ENCODE measurements at regions not wholly inside any gene's neighbourhood (a gene's known extent, or its start where the extent isn't known, plus 50 kb on each side); places are given as distances from the start of the nearest gene placed in this dataset.
"Not testable (repeated sequence)": the region's sequence is repeated elsewhere in the genome, so short reads cannot be mapped to it uniquely, and the experiment has no call there.

DNA sequence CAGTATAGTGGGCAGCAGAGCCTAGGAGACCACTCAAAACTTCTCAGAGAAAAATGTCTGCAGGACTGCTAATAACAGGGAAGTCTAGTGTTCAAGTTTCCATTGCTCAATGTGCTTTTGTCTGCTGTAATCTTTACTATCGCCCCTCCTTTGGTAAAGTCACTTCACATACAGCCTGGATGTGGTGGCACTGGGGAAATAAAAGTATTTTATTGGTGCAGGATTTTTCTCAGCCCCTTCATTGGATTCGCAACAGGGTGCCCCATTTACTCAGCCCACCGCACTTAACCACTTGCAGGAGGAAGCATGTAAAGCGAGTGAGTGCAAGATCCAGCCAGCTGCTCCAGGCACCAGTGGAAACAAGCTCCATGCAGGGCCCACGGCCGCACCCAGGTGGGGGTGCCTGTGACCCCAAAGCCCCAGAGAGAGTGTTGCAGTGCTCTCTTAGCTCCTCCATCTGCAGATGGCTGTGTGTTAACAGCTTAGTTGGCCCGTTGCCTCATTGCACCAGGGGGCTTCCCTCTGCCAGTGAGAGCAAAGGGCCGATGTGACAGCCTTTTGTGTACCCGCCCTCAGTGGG is 163.5 kb upstream of the TMEM72 start:
- no peaks in the 10 kb centered on the region for H3K27me3 ChIP-seq (ENCODE audit: control insufficient read depth in 2 of 2, insufficient read depth in 2 of 2, low read length in 2 of 2)
- no peak overlapping the region for H3K9ac ChIP-seq (ENCODE audit: low read depth in 1 of 2, low read length in 2 of 2)
- no peak overlapping the region for H3K27ac ChIP-seq (ENCODE audit: low read depth in 2 of 2, low read length in 2 of 2)
- H3K9me3 ChIP-seq (ENCODE audit: control insufficient read depth in 2 of 2, low read length in 2 of 2): no peaks in the 10 kb centered on the region
- no peak overlapping the region for H3K4me3 ChIP-seq (ENCODE audit: low read length in 2 of 2)
- no peaks in the 10 kb centered on the region for H3K36me3 ChIP-seq (ENCODE audit: control insufficient read depth in 2 of 2, insufficient read depth in 2 of 2, low read length in 2 of 2)
- H3K4me1 ChIP-seq (ENCODE audit: control insufficient read depth in 2 of 2, insufficient read depth in 2 of 2, low read length in 2 of 2): peaks cover 0 to 5% of the 10 kb centered on the region in 2 donors

DNA sequence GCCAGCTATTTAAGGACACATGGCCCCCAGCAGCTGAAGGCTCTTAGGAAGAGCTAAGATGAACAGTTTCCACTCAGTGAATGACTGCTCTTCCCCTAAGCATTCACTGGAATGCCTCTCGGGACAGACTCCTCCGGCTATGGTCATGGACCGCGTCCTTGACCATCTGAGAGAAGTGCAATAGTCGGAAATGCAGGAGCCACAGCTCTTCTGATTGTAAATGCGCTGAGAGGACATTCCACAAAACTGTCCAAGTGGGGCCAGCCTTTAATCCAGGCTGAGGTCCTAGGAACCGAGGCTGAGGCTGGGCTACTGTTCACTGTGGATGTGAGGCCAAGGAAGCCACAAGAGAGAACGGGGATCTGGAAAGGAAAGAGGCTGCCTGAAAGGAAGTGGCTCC is 162.0 kb upstream of the TMEM72 start:
- Histone ChIP-seq H3K9ac (ENCODE audit: low read depth in 1 of 2, low read length in 2 of 2) (no peak overlapping the region), H3K27ac (ENCODE audit: low read depth in 2 of 2, low read length in 2 of 2) (no peak overlapping the region), H3K4me3 (ENCODE audit: low read length in 2 of 2) (no peak overlapping the region), H3K36me3 (ENCODE audit: control insufficient read depth in 2 of 2, insufficient read depth in 2 of 2, low read length in 2 of 2) (no peaks in the 10 kb centered on the region), H3K9me3 (ENCODE audit: control insufficient read depth in 2 of 2, low read length in 2 of 2) (no peaks in the 10 kb centered on the region), H3K4me1 (ENCODE audit: control insufficient read depth in 2 of 2, insufficient read depth in 2 of 2, low read length in 2 of 2) (peaks cover 0 to 9% of the 10 kb centered on the region in 2 donors), H3K27me3 (ENCODE audit: control insufficient read depth in 2 of 2, insufficient read depth in 2 of 2, low read length in 2 of 2) (no peaks in the 10 kb centered on the region)

DNA sequence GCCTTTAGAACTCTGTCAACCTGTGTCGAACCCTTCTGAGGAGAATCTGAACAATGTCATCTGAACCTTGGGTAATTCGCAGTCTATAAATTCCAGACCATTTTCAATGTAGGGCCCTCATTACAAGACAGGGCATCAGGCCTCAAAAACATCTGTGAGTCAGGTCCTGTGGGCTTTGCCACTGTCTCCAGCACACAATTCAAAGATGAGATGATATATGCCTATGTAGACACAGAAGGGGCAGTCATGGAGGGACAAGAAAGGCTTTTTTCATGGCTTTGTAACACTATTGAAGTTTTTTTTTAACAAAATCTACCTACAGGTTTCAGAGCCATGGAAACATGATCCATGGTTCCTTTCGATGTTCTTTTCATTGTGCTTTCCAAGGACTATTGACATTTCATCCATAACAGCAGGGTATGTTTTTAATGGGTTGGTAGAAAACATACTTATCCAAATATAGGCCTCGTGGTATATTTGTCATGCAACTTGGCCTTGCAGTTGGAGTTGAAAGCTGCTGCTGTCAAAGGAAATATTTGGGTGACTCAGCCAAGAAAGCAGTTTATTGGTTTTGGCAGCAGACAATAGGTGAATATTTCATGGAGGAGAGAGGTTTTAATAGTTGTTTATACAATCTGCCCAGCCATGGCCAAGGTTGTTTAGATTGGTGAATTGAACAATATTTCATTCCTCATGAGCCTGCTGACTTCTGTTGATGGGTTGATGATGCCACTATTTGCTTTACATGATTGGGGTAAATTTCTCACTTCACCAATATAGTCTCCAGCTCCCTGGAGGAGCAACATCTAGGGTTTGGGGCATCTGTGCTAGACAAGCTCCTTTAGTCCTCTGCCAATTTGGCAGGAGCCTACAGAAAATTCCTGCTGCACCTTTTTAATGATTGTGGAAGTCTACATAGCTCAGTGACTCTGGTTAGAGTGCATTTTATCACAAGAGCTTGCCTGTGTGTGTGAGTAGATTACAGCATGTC is 158.4 kb upstream of the TMEM72 start:
- Histone ChIP-seq H3K4me3 (ENCODE audit: low read length in 2 of 2) (no peak overlapping the region), H3K27ac (ENCODE audit: low read depth in 2 of 2, low read length in 2 of 2) (no peak overlapping the region), H3K4me1 (ENCODE audit: control insufficient read depth in 2 of 2, insufficient read depth in 2 of 2, low read length in 2 of 2) (peaks cover 0 to 6% of the 10 kb centered on the region in 2 donors), H3K9me3 (ENCODE audit: control insufficient read depth in 2 of 2, low read length in 2 of 2) (no peaks in the 10 kb centered on the region), H3K36me3 (ENCODE audit: control insufficient read depth in 2 of 2, insufficient read depth in 2 of 2, low read length in 2 of 2) (no peaks in the 10 kb centered on the region), H3K9ac (ENCODE audit: low read depth in 1 of 2, low read length in 2 of 2) (no peak overlapping the region), H3K27me3 (ENCODE audit: control insufficient read depth in 2 of 2, insufficient read depth in 2 of 2, low read length in 2 of 2) (no peaks in the 10 kb centered on the region)

DNA sequence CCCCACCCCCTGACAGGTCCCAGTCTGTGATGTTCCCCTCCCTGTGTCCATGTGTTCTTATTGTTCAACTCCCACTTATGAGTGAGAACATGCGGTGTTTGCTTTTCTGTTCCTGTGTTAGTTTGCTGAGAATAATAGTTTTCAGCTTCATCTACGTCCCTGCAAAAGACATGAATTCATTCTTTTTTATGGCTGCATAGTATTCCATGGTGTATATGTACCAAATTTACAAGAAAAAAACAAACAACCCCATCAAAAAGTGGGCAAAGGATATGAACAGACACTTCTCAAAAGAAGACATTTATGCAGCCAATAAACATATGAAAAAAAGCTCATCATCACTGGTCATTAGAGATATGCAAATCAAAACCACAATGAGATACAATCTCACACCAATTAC is 156.8 kb upstream of the TMEM72 start:
- not testable (repeated sequence) for H3K27ac ChIP-seq (ENCODE audit: low read depth in 2 of 2, low read length in 2 of 2); H3K4me3 ChIP-seq (ENCODE audit: low read length in 2 of 2); H3K4me1 ChIP-seq (ENCODE audit: control insufficient read depth in 2 of 2, insufficient read depth in 2 of 2, low read length in 2 of 2); H3K27me3 ChIP-seq (ENCODE audit: control insufficient read depth in 2 of 2, insufficient read depth in 2 of 2, low read length in 2 of 2); H3K9ac ChIP-seq (ENCODE audit: low read depth in 1 of 2, low read length in 2 of 2); H3K36me3 ChIP-seq (ENCODE audit: control insufficient read depth in 2 of 2, insufficient read depth in 2 of 2, low read length in 2 of 2); H3K9me3 ChIP-seq (ENCODE audit: control insufficient read depth in 2 of 2, low read length in 2 of 2)

DNA sequence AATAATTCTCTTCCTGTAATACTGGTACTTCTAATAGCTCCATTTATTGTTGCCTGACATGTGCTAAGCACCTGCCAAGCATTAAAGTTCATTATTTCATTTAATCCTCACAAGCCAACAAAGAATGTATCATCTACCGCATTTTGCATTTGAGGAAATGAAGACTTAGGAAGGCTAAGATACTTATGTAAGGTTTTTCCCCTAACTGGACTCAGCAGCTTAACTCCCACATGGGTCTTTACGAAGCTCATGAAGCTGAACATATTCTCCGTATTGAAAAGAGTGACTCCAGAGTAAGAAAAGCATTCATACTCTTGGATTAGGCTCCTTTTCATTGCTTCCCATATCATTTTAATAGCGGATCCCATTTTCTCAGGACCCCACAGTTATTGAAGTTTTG is 155.7 kb upstream of the TMEM72 start:
- H3K27ac ChIP-seq (ENCODE audit: low read depth in 2 of 2, low read length in 2 of 2): no peak overlapping the region
- peaks cover 0 to 6% of the 10 kb centered on the region in 2 donors for H3K4me1 ChIP-seq (ENCODE audit: control insufficient read depth in 2 of 2, insufficient read depth in 2 of 2, low read length in 2 of 2)
- H3K4me3 ChIP-seq (ENCODE audit: low read length in 2 of 2): no peak overlapping the region
- no peaks in the 10 kb centered on the region for H3K36me3 ChIP-seq (ENCODE audit: control insufficient read depth in 2 of 2, insufficient read depth in 2 of 2, low read length in 2 of 2)
- H3K27me3 ChIP-seq (ENCODE audit: control insufficient read depth in 2 of 2, insufficient read depth in 2 of 2, low read length in 2 of 2): no peaks in the 10 kb centered on the region
- no peaks in the 10 kb centered on the region for H3K9me3 ChIP-seq (ENCODE audit: control insufficient read depth in 2 of 2, low read length in 2 of 2)
- H3K9ac ChIP-seq (ENCODE audit: low read depth in 1 of 2, low read length in 2 of 2): no peak overlapping the region

DNA sequence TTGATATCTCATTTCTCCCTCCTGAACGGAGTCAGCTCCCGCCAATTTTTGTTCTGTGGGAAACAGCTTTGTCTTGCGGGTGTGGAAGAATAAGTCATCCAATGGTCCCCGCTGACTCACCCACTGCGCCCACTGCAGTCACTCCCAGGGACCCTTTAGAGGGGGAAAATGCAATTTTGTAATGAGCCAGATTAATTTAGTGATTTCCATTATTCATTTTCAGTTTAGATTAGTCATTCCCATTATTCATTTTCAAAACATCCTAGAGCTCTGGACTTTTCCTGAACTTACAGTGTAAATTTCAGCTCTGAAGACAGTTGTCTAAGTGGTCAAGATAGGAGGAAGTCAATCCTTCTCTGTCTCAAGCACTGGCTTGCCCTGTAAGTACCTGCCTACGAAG is 154.9 kb upstream of the TMEM72 start:
- H3K9me3 ChIP-seq (ENCODE audit: control insufficient read depth in 2 of 2, low read length in 2 of 2): no peaks in the 10 kb centered on the region
- H3K4me3 ChIP-seq (ENCODE audit: low read length in 2 of 2): no peak overlapping the region
- no peaks in the 10 kb centered on the region for H3K36me3 ChIP-seq (ENCODE audit: control insufficient read depth in 2 of 2, insufficient read depth in 2 of 2, low read length in 2 of 2)
- H3K27me3 ChIP-seq (ENCODE audit: control insufficient read depth in 2 of 2, insufficient read depth in 2 of 2, low read length in 2 of 2): no peaks in the 10 kb centered on the region
- no peak overlapping the region for H3K27ac ChIP-seq (ENCODE audit: low read depth in 2 of 2, low read length in 2 of 2)
- H3K9ac ChIP-seq (ENCODE audit: low read depth in 1 of 2, low read length in 2 of 2): no peak overlapping the region
- peaks cover 0 to 6% of the 10 kb centered on the region in 2 donors for H3K4me1 ChIP-seq (ENCODE audit: control insufficient read depth in 2 of 2, insufficient read depth in 2 of 2, low read length in 2 of 2)

DNA sequence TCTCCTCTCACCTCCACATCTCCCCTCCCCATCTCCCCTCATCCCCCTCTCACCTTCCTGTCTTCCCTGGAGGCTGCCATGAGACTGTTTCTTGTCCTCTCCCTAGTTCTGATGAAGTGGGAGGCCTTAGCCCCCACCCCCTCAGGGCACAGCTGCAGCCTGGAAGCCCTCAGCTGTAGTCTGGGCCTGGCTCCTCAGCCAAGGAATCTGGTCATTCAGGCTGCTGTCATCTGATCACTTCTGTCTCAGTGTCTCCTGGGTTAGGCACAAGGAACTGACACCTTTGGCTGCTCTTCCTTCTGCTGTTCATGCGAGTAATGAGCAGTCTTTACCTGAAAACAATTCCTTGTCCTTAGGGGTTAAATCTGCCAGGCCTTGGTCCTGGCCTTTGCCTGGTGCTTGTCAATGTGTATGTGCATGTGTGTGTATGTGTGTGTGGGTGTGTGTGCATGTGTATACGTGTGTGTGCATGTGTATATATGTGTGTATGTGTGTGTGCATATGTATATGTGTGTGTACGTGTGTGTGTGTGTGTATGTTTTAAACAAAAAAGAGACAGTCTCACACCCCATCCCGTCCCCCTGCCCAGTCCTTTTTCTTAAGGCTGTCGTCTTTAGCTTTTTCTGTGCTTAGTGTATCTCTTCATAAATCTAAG is 153.5 kb upstream of the TMEM72 start:
- Histone ChIP-seq H3K4me1 (ENCODE audit: control insufficient read depth in 2 of 2, insufficient read depth in 2 of 2, low read length in 2 of 2) (peaks cover 0 to 4% of the 10 kb centered on the region in 2 donors), H3K4me3 (ENCODE audit: low read length in 2 of 2) (no peak overlapping the region), H3K9me3 (ENCODE audit: control insufficient read depth in 2 of 2, low read length in 2 of 2) (no peaks in the 10 kb centered on the region), H3K36me3 (ENCODE audit: control insufficient read depth in 2 of 2, insufficient read depth in 2 of 2, low read length in 2 of 2) (no peaks in the 10 kb centered on the region), H3K27me3 (ENCODE audit: control insufficient read depth in 2 of 2, insufficient read depth in 2 of 2, low read length in 2 of 2) (no peaks in the 10 kb centered on the region), H3K27ac (ENCODE audit: low read depth in 2 of 2, low read length in 2 of 2) (no peak overlapping the region), H3K9ac (ENCODE audit: low read depth in 1 of 2, low read length in 2 of 2) (no peak overlapping the region)

DNA sequence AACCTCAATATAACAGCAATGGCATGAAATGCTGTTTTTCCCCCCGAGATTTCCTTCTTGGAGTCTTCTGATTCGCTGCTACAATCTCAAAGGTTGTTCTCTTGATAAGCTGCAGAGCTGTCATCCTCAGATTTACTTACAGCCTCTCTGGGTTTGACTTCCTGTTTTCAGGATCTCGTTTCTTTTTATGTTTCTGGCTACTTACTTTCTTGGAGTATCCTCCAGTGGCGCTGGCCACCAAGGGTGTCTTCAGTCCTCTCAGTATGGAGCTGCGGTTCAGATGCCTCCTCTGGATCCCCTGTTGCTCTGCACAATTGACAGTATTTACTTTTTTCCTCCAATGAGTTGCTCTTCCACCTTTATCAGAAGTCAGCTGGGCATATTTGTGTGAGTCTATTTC is 152.0 kb upstream of the TMEM72 start:
- Histone ChIP-seq H3K9me3 (ENCODE audit: control insufficient read depth in 2 of 2, low read length in 2 of 2) (no peaks in the 10 kb centered on the region), H3K4me3 (ENCODE audit: low read length in 2 of 2) (no peak overlapping the region), H3K27ac (ENCODE audit: low read depth in 2 of 2, low read length in 2 of 2) (no peak overlapping the region), H3K27me3 (ENCODE audit: control insufficient read depth in 2 of 2, insufficient read depth in 2 of 2, low read length in 2 of 2) (no peaks in the 10 kb centered on the region), H3K36me3 (ENCODE audit: control insufficient read depth in 2 of 2, insufficient read depth in 2 of 2, low read length in 2 of 2) (no peaks in the 10 kb centered on the region), H3K4me1 (ENCODE audit: control insufficient read depth in 2 of 2, insufficient read depth in 2 of 2, low read length in 2 of 2) (no peaks in the 10 kb centered on the region), H3K9ac (ENCODE audit: low read depth in 1 of 2, low read length in 2 of 2) (no peak overlapping the region)

DNA sequence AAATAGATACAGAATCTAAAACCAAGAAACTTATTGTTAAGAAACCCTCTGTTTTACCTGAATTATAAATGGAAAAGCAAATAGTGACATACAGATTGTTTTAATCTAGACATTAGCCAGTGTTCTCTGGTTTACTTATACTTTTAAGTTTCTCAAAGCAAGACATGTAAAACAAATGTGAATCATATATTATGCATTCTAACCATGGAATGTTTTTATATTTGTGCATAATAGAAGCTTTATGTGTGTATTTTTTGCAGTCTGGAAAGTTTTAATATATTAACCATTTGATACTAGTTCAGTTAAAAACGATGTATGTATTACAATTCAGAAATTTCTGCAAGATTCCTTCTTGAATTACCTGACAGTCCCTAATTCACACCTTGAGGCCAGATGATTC is 150.6 kb upstream of the TMEM72 start:
- Histone ChIP-seq H3K36me3 (ENCODE audit: control insufficient read depth in 2 of 2, insufficient read depth in 2 of 2, low read length in 2 of 2) (no peaks in the 10 kb centered on the region), H3K4me1 (ENCODE audit: control insufficient read depth in 2 of 2, insufficient read depth in 2 of 2, low read length in 2 of 2) (no peaks in the 10 kb centered on the region), H3K9ac (ENCODE audit: low read depth in 1 of 2, low read length in 2 of 2) (no peak overlapping the region), H3K9me3 (ENCODE audit: control insufficient read depth in 2 of 2, low read length in 2 of 2) (no peaks in the 10 kb centered on the region), H3K27me3 (ENCODE audit: control insufficient read depth in 2 of 2, insufficient read depth in 2 of 2, low read length in 2 of 2) (no peaks in the 10 kb centered on the region), H3K27ac (ENCODE audit: low read depth in 2 of 2, low read length in 2 of 2) (no peak overlapping the region), H3K4me3 (ENCODE audit: low read length in 2 of 2) (no peak overlapping the region)

DNA sequence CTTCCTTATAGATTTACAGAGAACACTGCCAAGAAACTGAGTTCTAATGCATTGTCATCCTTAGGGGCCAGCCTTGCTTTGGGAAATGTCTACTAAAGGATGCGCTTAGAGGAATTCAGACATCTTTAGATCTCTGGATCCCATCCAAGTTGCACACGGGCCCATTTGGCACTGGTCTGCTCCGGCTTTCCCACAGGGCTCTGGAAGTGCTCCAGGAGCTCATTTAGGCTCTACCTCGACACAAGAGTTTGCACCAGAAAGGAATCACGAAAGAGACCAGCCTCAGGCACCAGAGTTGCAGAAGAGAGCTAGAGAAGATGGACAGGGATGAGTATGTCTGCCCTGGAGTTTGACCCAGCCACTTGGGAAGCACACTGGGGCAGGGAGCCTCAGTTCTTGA is 150.1 kb upstream of the TMEM72 start:
- Histone ChIP-seq H3K27me3 (ENCODE audit: control insufficient read depth in 2 of 2, insufficient read depth in 2 of 2, low read length in 2 of 2) (no peaks in the 10 kb centered on the region), H3K27ac (ENCODE audit: low read depth in 2 of 2, low read length in 2 of 2) (no peak overlapping the region), H3K4me1 (ENCODE audit: control insufficient read depth in 2 of 2, insufficient read depth in 2 of 2, low read length in 2 of 2) (no peaks in the 10 kb centered on the region), H3K9ac (ENCODE audit: low read depth in 1 of 2, low read length in 2 of 2) (no peak overlapping the region), H3K9me3 (ENCODE audit: control insufficient read depth in 2 of 2, low read length in 2 of 2) (no peaks in the 10 kb centered on the region), H3K4me3 (ENCODE audit: low read length in 2 of 2) (no peak overlapping the region), H3K36me3 (ENCODE audit: control insufficient read depth in 2 of 2, insufficient read depth in 2 of 2, low read length in 2 of 2) (no peaks in the 10 kb centered on the region)
